K562 (cell line): ENCODE measurements at regions not wholly inside any gene's neighbourhood (a gene's known extent, or its start where the extent isn't known, plus 50 kb on each side); places are given as distances from the start of the nearest gene placed in this dataset.

ENCODE experiments used
- IRF1 ChIP-seq: sonication (generic); formaldehyde crosslinking; IDR thresholded peaks from 2 replicates; pipeline ENCODE4 v1.8.0; 2022; ENCODE audit warnings: missing genetic modification reagents, mild to moderate bottlenecking, borderline replicate concordance
- NFRKB ChIP-seq: fragments of 450-650 bp; IDR thresholded peaks from 2 replicates; pipeline ENCODE4 v1.6.1; 2016; ENCODE audit warnings: low read depth
- PBX2 ChIP-seq, 2 experiments: IDR thresholded peaks in 1 of 2; conservative IDR thresholded peaks in 1 of 2; 2 replicates each; pipeline ENCODE4 v1.6.1; 2016; ENCODE audit warnings: low read depth in 2 of 2, mild to moderate bottlenecking in 1 of 2, missing compliant biosample characterization in 1 of 2, missing genetic modification characterization in 1 of 2, moderate library complexity in 1 of 2
- TSHZ1 ChIP-seq: fragments of 250-450 bp; sonication (Bioruptor Pico); IDR thresholded peaks from 2 replicates; pipeline ENCODE4 v1.4.0; 2020; ENCODE audit warnings: mild to moderate bottlenecking, moderate library complexity

- no peak for TF ChIP-seq TSHZ1 (CRISPR knock-in tag)
- TF ChIP-seq IRF1 = no peak
- TF ChIP-seq PBX2 (CRISPR knock-in tag; IDR thresholded peaks at IDR 0.05; ENCODE audit: low read depth) = no peak
- TF ChIP-seq PBX2 (tag; conservative IDR thresholded peaks at IDR 0.05; ENCODE audit: low read depth) = no peak
- TF ChIP-seq NFRKB = no peak
Measured at GRCh38 chr3:20344400-20344959, 158.5 kb upstream of the SGO1 start.
